HG03139 (cell line): ENCODE measurements at regions not wholly inside any gene's neighbourhood (a gene's known extent, or its start where the extent isn't known, plus 50 kb on each side); places are given as distances from the start of the nearest gene placed in this dataset.

ENCODE experiments used
- ATAC-seq: cut with Tn5 transposase; IDR thresholded peaks from one replicate; pipeline ENCODE4 v1.9.1; 2021; ENCODE audit not compliant: unreplicated experiment

GRCh38 chr9:86700629-86701028 is 246.7 kb downstream of the GAS1 start:
- no peak for ATAC-seq

DNA sequence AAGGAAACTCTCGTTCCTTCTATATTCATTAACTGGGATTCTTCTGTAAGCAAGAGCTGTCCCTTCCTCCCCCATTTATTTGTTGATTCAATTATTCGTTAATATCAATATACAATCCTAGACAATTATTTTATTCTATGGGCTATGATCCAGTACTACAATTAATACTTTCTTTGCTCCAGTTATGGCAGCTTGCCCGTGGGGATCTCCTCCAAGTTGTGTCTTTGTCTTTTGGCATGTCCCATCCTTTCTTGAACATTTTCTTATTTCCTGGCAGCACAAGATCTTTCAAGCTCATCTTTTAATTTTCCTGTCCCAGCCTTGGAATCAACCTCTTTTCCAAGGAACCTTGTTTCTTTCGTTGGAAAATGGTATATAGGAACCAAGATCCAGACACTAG is 249.3 kb downstream of the GAS1 start:
- ATAC-seq = no peak

GRCh38 chr9:86697213-86697612 is 250.1 kb downstream of the GAS1 start:
- ATAC-seq = no peak

DNA sequence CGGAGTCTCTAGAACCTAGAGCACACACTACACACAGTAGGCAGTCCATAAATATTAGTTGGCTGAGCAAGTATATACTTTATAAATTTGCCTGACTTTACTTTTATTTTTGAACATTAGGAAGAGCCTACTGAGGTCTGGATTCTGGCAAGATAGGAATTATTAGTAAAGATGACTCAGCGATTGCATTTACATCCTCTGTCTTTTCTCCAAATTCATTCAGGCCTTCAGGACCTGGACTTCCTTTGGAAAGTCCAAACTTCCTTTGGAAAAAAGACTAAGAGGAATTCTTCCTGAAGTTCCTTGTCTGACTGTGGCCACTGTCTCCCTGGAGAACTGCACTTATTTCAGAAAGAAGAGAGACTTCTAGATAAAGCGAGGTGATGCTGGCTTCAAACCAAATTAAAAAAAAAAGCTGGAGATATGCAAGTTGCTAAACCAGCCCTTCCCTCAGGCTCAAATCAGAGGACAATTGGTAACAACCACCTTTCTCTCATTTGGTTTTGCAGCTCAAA is 251.3 kb downstream of the GAS1 start:
- no peak for ATAC-seq

DNA sequence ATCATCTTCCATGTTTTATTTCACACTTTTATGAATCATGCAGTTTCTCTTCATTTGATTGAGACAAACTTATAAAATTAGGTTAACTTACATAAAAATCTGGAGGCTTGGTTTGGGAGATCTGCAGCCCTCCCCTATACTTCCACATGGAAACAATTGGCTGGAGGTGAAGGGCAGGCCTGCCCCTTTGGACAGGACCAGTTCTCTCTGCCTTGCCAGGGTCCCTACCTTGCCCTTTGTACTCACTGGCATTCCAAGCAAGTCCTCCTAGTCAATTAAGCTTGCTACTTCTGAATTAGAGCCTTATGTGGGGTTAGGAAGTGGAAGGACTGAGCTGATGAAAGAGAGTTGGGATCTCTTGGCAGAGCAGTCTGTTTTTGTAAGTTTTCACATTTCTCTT is 257.3 kb downstream of the GAS1 start:
- ATAC-seq = no peak

GRCh38 chr9:86687788-86688187 is 259.5 kb downstream of the GAS1 start:
- no peak for ATAC-seq

GRCh38 chr9:86685556-86685955 is 261.8 kb downstream of the GAS1 start:
- no peak for ATAC-seq

GRCh38 chr9:86684148-86684547 is 263.2 kb downstream of the GAS1 start:
- ATAC-seq = no peak

- no peak for ATAC-seq
These were observed 265.1 kb downstream of the GAS1 start for GRCh38 chr9:86682240-86682639.

DNA sequence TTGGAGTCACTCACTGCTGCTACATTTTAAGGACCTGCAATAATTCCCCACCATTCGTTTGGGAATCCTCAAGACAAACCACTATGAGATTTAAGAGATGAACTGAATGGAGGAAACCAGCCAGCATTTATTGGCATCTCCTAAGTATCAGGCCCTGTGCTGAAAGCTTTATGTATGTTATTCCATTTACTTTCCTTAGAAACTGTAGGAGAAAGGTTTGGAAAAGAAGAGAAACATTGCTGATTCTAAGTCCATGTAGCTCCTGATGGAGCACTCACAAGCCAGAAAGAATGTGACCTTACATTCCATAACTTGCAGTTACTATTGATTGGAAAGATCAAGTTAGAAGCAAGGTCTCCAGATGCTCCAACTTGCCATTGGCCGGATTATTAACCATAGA is 267.4 kb downstream of the GAS1 start:
- no peak for ATAC-seq

GRCh38 chr9:86676396-86676795 is 270.9 kb downstream of the GAS1 start:
- ATAC-seq = no peak

GRCh38 chr9:86675805-86676204 is 271.5 kb downstream of the GAS1 start:
- ATAC-seq = no peak

DNA sequence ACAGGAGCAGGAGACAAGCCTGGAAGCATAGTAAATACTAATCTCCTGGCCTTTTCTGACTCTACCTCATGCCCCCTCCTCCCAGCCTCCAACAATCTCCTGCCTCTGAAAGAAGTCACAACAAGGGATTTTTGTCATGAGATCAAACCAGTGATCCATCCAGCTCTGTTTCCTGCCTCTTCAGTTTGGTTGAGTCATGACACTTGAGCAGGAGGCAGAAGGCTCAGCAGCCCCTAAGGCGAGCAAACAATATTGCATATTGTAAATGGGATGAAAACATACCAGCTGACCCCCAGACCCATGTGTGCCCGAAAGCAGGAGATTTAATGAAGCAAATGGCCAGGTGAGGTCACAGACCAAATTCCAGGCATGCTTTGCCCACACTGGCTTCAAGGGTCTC is 272.8 kb downstream of the GAS1 start:
- ATAC-seq = no peak

DNA sequence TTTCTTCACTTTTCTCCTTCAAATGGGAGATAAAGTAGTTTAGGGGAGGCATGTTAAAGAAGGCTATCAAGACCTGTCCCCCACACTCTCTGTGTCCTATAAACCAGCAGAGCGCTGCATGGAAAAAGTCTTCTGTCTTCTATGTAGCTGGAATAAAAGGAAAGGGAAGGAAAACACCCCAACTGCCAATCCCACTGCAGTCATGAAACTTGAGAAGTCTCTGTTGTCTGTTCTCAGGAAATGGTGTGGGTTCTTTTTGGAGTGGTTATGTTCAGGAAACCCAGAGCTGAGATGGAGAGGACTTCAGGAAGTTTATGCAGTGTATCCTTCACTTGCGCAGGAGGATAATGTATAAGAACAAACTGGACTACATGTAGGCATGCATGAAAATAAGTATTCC is 274.3 kb downstream of the GAS1 start:
- ATAC-seq = no peak

- ATAC-seq = no peak
These were observed 275.0 kb downstream of the GAS1 start for GRCh38 chr9:86672301-86672700.

GRCh38 chr9:86671018-86671417 is 276.3 kb downstream of the GAS1 start:
- ATAC-seq = no peak

DNA sequence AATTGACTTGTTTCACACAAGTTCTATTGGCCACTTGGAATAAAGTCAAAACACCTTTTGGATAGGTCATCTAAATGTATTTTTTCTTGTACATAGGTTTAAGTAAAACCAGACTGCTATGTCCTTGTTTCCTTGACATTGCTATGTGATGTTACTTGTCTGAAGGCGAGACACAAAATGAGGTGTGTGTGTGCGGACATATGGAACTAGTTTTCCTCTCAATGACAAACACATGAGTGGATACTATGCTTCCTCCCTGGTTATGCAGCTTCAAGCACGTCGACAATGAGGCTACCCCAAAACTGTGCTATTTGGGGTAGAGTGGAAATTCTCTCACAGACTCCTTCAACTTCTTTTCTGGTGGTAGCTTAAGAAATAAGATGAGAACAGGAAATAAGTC is 276.8 kb downstream of the GAS1 start:
- ATAC-seq = no peak

- no peak for ATAC-seq
These were observed 277.2 kb downstream of the GAS1 start for GRCh38 chr9:86670076-86670475.

- no peak for ATAC-seq
These were observed 277.9 kb downstream of the GAS1 start for GRCh38 chr9:86669422-86669821.

DNA sequence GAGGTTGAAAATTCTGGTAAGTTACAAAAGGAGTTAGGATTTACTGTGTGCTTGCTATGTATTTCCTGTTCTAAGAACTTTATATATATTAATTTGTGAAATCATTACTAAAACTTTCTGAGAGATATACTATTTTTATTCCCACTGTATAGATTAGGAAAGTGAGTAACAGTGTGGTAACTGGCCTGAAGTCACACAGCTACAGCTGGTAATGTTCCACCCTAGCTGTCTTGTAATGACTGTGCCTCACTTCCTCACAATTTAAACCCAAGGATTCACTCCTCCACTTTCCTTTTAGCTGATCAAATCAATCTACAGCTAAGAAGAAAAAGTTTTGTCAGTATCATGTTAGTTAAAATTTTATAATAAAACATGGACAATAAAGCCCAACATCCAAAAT is 278.8 kb downstream of the GAS1 start:
- no peak for ATAC-seq

DNA sequence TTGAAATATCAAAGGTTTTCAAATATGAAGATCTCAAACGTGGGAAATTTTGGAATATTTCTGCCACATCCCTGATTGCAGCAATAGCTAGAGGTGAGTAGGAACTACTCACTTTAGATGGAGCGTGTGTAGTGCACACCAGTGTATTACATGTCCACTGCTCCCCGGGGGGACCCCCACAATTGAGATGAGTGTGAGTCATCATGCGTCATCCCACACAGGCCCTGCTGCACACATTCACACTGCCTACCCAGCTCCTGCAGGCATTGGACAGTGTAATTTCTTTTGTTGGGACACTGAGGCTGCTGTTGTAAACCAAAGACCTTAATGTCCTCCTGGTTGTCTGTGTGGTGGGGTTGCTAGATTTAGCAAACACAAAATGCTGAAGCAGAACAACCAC is 280.0 kb downstream of the GAS1 start:
- no peak for ATAC-seq

DNA sequence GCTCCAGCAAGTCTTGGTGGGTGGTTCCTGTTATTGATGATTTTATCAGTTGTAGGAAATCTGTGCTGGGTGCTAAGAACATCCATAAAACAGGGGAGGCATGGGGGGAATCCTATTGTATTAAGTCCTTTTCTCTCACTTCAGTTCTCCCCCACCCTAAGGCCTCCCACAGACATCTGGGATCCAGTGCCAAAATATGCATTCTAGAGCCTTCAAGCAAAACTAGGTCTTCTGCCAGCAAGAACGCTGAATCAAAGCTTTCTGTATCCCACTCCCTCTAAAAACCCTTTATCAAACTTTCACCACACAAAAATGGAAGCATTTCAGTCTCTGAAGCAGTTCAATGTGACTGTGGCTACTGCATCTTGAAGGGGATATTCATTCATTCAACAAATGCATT is 281.9 kb downstream of the GAS1 start:
- no peak for ATAC-seq

DNA sequence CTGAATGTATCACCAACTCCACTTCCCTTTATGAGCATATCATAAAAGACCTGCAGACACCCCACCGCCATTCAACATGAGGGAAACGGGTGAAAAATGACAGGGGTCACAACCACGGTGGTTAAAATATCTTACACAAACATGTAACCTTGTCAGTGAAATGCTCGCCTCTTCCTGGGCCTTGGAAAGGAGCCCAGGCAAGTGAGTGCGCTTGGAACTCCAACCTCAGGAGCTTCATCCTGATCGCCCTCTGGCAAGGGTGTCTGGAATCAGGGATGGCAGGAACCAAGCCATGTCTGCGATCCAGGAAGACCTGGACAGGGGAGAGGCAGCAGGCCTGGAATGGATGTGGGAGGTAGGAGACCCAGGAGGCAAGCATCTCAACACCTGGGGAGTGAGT is 282.7 kb downstream of the GAS1 start:
- ATAC-seq = no peak

DNA sequence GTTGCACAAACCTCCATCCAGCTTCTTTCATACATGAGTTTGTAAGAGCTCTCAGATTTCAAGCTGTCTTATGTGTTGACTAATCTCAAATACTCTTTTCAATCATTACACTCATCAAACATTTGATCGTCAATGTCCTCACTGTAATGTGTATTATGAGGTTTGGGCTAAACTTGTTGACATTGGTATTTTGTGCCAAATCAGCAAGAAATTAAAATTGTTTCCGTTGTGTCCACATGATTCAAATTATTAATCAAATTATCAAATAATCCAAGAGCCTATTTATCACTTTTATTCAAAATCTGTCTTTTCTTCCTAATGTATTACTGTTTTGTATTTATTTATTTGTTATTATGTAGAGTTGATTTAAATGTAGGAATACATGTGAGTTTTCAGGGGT is 283.4 kb downstream of the GAS1 start:
- no peak for ATAC-seq
